ENCODE measurements at regions not wholly inside any gene's neighbourhood (a gene's known extent, or its start where the extent isn't known, plus 50 kb on each side); places are given as distances from the start of the nearest gene placed in this dataset.
A peak's percentile ranks its signal among the peaks of the same experiment; 100 is the strongest.
"Not testable (repeated sequence)": the region's sequence is repeated elsewhere in the genome, so short reads cannot be mapped to it uniquely, and the experiment has no call there.

GRCh38 chr6:15897063-15897876 lies 231.6 kb upstream of the MYLIP start:
- no peak for DNase-seq

GRCh38 chr6:15894973-15895725 lies 232.3 kb upstream of the DTNBP1 start:
- no peak for DNase-seq

GRCh38 chr6:15893556-15894253 lies 230.9 kb upstream of the DTNBP1 start:
- DNase-seq: peak; percentile 58

- DNase-seq: no peak
Measured at GRCh38 chr6:15892369-15892768, 229.5 kb upstream of the DTNBP1 start.

GRCh38 chr6:15888798-15889772 lies 226.3 kb upstream of the DTNBP1 start:
- no peak for DNase-seq

GRCh38 chr6:15887491-15888461 lies 224.9 kb upstream of the DTNBP1 start:
- DNase-seq: no peak

- no peak for DNase-seq
Measured at GRCh38 chr6:15885624-15886023, 222.8 kb upstream of the DTNBP1 start.

GRCh38 chr6:15883593-15883992 lies 220.8 kb upstream of the DTNBP1 start:
- not testable (repeated sequence) for DNase-seq

- no peak for DNase-seq
Measured at GRCh38 chr6:15882915-15883314, 220.1 kb upstream of the DTNBP1 start.

- no peak for DNase-seq
Measured at GRCh38 chr6:15882345-15882744, 219.5 kb upstream of the DTNBP1 start.

- no peak for DNase-seq
Measured at GRCh38 chr6:15881150-15881549, 218.3 kb upstream of the DTNBP1 start.

- no peak for DNase-seq
Measured at GRCh38 chr6:15880262-15880973, 217.6 kb upstream of the DTNBP1 start.

GRCh38 chr6:15879371-15880261 lies 216.8 kb upstream of the DTNBP1 start:
- DNase-seq: peak; percentile 94

- DNase-seq: no peak
Measured at GRCh38 chr6:15877231-15877630, 214.4 kb upstream of the DTNBP1 start.

GRCh38 chr6:15876406-15876805 lies 213.6 kb upstream of the DTNBP1 start:
- no peak for DNase-seq

- DNase-seq: no peak
Measured at GRCh38 chr6:15875797-15876196, 213.0 kb upstream of the DTNBP1 start.

- DNase-seq: no peak
Measured at GRCh38 chr6:15874821-15875220, 212.0 kb upstream of the DTNBP1 start.

GRCh38 chr6:15874326-15874725 lies 211.5 kb upstream of the DTNBP1 start:
- no peak for DNase-seq

All from NCI-H1694 (cell line).